DMS153 treated with DMSO at 0.1 percent for 48 hours (cell line): ENCODE measurements at regions not wholly inside any gene's neighbourhood (a gene's known extent, or its start where the extent isn't known, plus 50 kb on each side); places are given as distances from the start of the nearest gene placed in this dataset.

Experiments
- DNase-seq: peaks from one replicate; lab custom pipeline; 2025; ENCODE audit not compliant: unreplicated experiment; lab: John Stamatoyannopoulos, UW

DNA sequence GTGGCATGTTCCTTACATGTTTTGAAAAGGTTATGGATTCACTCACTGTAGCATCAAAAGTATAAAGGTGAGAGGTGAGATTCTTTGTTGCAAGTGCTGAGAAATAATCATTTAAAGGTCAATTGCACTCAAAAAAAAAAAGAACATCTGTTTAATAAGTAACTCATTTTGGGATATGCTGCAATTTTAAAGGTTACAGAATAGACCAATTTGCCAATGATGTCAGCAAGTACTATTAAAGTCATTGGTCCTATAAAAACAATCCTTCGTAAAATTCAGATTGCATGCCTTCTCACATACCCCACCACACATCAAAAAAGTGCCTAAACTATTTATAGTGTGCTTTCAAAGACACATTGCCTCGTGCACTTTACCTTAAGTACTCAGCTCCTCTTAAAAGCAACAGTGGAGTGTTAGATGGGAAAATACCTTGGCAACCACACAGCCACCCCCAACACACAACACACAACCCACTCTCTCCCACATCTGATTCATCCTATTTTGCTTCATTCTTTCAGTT lies 218.2 kb upstream of the ADGRL2 start:
- DNase-seq = no peak

DNA sequence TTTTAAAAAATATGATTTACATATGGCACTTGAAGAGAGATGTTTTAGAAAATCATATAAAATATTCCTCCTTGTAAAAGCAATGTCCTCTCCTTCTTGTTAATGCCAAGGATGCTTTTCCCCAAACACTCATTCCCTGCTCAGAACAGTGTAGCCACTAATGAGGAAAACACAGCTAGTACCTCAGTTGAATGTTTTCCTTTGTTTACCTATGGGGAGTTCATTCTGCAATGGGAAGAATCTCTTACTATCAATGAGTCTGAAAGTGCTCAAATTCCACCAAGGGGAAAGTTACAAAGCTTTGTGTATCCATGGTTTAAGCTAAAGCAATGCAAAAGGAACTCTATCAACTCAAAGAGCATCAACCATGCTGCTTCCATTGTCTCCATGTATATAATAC lies 221.9 kb upstream of the ADGRL2 start:
- DNase-seq = no peak

DNA sequence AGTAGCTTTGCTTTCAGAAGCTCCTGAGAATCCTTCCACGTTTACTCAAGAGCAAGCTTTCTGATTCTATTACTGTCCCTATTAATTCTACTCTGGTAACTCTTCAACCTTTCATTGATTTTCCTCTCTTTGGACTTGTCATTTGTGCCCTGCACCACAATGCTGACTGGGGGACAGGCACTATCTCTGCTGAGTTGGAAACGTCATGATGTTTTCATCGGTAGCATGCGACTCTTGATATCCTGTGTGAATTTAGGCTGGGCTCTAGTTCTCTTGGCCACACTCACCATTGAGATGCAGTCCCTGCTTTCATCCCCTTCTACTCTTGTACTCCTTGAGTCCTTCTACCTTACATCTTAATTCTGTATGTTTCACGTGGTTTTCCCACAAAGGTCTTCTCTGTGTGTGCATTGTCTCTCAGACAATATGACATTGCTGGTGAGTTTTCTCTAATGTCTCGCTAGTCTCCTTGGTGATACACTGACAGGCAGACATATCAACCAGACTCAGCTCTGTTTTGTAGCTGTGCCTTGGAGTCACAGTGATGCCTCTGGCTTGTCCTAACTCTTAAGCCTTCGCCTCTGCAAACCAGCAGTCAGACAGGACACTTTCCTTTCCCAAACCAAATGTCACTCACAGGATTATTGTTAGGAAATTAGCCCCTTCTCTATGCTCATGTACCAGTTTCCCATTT lies 223.6 kb upstream of the ADGRL2 start:
- no peak for DNase-seq

GRCh38 chr1:81574408-81574807 lies 226.3 kb upstream of the ADGRL2 start:
- no peak for DNase-seq

DNA sequence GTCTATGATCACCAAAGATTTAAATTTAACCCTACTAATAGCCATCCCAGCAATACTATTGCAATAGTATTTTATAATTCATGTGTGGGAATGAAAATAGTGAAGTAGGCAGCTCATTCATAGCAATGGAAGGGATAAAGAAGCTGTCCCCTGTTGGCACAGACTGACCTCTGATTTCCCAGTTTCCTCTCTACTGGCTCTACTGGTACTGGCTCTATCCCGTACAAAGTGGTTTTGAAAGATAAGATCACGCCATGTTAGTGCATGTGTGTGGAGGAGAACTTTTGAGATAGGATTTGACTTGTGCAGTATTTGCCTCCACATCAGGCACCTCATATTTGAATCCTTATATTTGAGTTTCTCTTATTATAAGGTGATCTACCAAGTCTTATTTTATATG lies 227.3 kb upstream of the ADGRL2 start:
- no peak for DNase-seq

DNA sequence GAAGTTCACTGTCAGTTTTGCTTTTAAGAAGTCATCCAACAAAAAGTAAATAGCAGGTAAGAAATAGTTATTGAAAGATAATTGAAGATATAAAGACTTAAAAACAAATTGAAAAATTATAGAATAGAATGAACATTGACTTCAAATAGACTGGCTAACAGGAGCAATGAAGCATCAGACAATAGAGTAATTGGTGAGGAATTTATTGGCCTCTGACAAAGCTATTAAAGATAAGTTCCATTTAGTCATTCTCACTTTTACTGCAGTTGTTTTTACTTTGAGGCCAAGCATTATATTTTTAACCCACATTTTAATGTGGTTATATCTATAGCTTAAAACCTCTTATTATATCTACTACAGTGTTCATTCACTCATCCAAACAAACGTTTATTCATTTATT lies 228.8 kb upstream of the ADGRL2 start:
- DNase-seq = no peak

- no peak for DNase-seq
Measured at GRCh38 chr1:81569761-81570160, 231.0 kb upstream of the ADGRL2 start.

DNA sequence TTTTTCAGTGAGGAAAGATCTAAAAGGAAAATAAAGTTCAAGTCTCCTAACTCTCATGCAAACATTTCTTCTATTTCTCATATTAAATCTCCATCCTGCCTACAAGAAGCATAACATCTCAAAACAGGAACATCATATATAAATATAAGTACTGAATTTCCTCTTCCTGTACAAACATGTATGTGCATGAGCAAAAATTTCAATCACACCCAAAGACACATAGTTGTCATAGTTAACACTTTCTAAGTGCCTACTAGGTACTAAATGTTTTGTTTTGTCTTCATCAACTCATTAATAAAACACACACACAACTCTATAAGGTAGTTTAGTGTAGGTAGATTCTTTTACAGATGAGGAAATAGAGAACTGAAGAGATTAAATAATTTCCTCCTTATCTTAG lies 237.1 kb upstream of the ADGRL2 start:
- DNase-seq = no peak

- DNase-seq = no peak
Measured at GRCh38 chr1:81562934-81563333, 237.8 kb upstream of the ADGRL2 start.

DNA sequence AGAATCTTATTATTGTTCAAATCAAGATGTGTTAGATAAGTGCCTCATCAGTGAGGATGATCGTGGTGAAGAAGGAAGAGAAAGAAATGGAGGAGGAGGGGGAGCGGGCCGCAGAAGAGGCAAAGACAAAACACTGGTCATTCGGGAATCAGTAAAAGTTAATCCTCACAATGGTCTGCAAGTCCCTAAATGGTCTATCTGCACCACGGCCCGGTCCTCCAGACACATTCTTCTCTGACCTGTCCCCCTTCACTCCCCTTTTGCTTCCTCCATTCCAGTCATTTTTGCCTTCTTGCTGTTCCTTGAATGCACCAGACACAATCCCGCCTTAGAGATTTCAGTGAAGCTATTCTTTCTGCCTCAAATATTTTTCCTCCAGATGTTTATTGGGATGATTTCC lies 240.1 kb upstream of the ADGRL2 start:
- no peak for DNase-seq

- DNase-seq = no peak
Measured at GRCh38 chr1:81559662-81560350, 240.9 kb upstream of the ADGRL2 start.

GRCh38 chr1:81558291-81559076 lies 242.2 kb upstream of the ADGRL2 start:
- no peak for DNase-seq

DNA sequence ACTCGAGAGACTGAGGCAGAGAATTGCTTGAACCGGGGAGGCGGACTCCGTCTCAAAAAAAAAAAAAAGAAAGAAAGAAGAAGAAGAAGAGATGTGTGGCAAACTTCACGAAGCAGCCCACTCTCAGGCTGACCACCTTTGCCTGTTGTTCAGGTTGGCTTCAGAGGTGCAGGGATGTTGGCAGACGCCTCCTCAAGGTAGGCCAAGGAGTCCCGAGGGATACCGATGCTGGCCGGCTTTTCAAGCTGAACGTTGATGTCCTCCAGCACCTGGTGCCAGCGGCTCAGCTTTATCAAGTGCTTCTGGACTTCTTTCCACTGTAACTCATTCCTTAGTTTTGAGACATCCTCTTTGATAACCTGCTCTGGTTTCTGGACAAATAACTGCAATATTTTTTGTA lies 243.8 kb upstream of the ADGRL2 start:
- DNase-seq = no peak

DNA sequence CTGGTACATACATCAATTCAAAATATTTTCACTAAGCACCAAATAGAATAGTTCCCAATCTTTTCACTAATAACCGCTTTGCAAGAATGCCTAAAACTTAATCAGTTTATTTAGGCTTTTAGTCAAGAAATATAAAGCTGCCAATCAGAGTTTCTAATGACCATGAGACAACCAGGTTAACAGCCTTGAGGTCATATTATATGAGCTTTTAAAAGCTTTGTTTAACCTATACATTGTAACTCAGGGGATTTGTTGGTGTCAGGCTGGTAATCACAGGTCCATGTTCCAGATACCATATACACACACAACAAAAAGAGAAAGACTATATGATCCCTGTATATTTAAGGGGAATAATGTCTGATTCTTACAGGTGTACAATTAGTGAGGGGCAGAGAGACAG lies 246.2 kb upstream of the ADGRL2 start:
- DNase-seq = no peak

GRCh38 chr1:81554108-81554507 lies 246.6 kb upstream of the ADGRL2 start:
- DNase-seq = peak; percentile 45

- DNase-seq = no peak
Measured at GRCh38 chr1:81553503-81553902, 247.2 kb upstream of the ADGRL2 start.

DNA sequence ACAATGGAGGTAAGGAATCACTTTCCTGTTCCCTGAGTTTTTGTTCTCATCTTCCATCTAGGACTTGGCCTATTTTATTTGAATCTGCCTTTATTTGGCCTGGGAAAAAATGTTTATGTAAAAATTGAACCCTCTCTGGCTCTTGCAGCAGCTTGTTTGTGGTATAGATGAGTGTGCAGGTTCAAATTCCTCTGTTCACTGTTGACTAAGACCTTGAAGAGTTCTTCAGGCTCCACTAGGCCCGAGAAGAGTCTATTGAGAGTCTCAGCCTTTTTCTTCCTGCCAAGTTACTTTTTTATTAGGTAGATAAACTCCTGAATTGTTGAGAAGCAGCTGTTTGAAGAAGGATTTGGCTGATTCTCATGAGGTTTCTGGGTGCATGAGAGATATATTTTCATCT lies 248.8 kb upstream of the ADGRL2 start:
- no peak for DNase-seq

- DNase-seq = no peak
Measured at GRCh38 chr1:81550753-81551152, 250.0 kb upstream of the ADGRL2 start.

- peak; percentile 49 for DNase-seq
Measured at GRCh38 chr1:81549588-81550127, 251.1 kb upstream of the ADGRL2 start.

GRCh38 chr1:81548918-81549587 lies 251.7 kb upstream of the ADGRL2 start:
- DNase-seq = no peak

- no peak for DNase-seq
Measured at GRCh38 chr1:81547912-81548303, 252.8 kb upstream of the ADGRL2 start.
